H1 (cell line): ENCODE measurements at regions not wholly inside any gene's neighbourhood (a gene's known extent, or its start where the extent isn't known, plus 50 kb on each side); places are given as distances from the start of the nearest gene placed in this dataset.

Source experiments
- CTCF ChIA-PET: fragments of 300-600 bp; sonication (Branson Sonifier 250); formaldehyde crosslinking; loops from one replicate; lab custom pipeline; 2021; ENCODE audit not compliant: partially characterized antibody; lab: Charles Lee
- POLR2A ChIA-PET: fragments of 300-600 bp; sonication (Branson Sonifier 250); formaldehyde crosslinking; loops from one replicate; lab custom pipeline; 2021; ENCODE audit warnings: inconsistent platforms; ENCODE audit not compliant: partially characterized antibody; lab: Charles Lee
- DNase-seq, 2 experiments: peaks; one replicate each; pipeline versions ENCODE4 v3.0.0 to v3.0.0-alpha.2; 2010 to 2022; ENCODE audit warnings: low spot score in 2 of 2, low read depth in 1 of 2, mixed read lengths in 1 of 2
- FAIRE-seq: peaks from 2 replicates; lab custom pipeline; 2011; peaks lifted over from hg19 to GRCh38; lab: Jason Lieb, UNC
- H2AFZ ChIP-seq: 2 replicates; pipeline ENCODE4 v1.8.1; 2012; ENCODE audit warnings: low read length, inconsistent platforms
- H2AK5ac ChIP-seq: 2 replicates; pipeline ENCODE4 v1.6.1; 2013; ENCODE audit warnings: low read depth, low read length
- H2BK120ac ChIP-seq: replicated peaks from 2 replicates; pipeline ENCODE3; 2013; ENCODE audit warnings: low read depth, low read length, inconsistent platforms
- H2BK12ac ChIP-seq: 2 replicates; pipeline ENCODE4 v1.6.1; 2013; ENCODE audit warnings: low read depth, low read length
- H2BK15ac ChIP-seq: 2 replicates; pipeline ENCODE4 v1.6.1; 2013; ENCODE audit warnings: low read length
- H2BK20ac ChIP-seq: 2 replicates; pipeline ENCODE4 v1.6.1; 2013; ENCODE audit warnings: low read length
- H2BK5ac ChIP-seq: 2 replicates; pipeline ENCODE4 v1.6.1; 2013; ENCODE audit warnings: low read depth, low read length
- H3K14ac ChIP-seq: 2 replicates; pipeline ENCODE4 v1.6.1; 2013; ENCODE audit warnings: inconsistent platforms; ENCODE audit not compliant: insufficient read length
- H3K18ac ChIP-seq: 2 replicates; pipeline ENCODE4 v1.6.1; 2013; ENCODE audit warnings: low read length; ENCODE audit errors: extremely low read depth
- H3K23ac ChIP-seq: 2 replicates; pipeline ENCODE4 v1.6.1; 2013; ENCODE audit warnings: inconsistent platforms; ENCODE audit not compliant: insufficient read length
- H3K23me2 ChIP-seq: 2 replicates; pipeline ENCODE4 v1.6.1; 2013; ENCODE audit warnings: low read depth, low read length
- H3K27ac ChIP-seq: 2 replicates; pipeline ENCODE4 v1.6.1; 2011; ENCODE audit warnings: low read depth, low read length, inconsistent platforms
- H3K27me3 ChIP-seq, 4 experiments: replicated peaks in 1 of 4; 1 replicate in 1 of 4; 2 replicates in 3 of 4; pipeline versions ENCODE4 v1.6.1 to v1.8.1; 2011 to 2013; ENCODE audit warnings: low read length in 3 of 4, mild to moderate bottlenecking in 3 of 4, inconsistent platforms in 2 of 4, mixed read lengths in 2 of 4, moderate library complexity in 1 of 4; ENCODE audit not compliant: control insufficient read depth in 3 of 4, insufficient read depth in 3 of 4; ENCODE audit errors: extremely low read depth in 1 of 4
- H3K36me3 ChIP-seq, 4 experiments: 2 replicates each; pipeline versions ENCODE4 v1.6.1 to v1.8.1; 2011 to 2013; ENCODE audit warnings: mild to moderate bottlenecking in 4 of 4, low read length in 3 of 4, moderate library complexity in 2 of 4, control low read depth in 1 of 4, inconsistent platforms in 1 of 4; ENCODE audit not compliant: insufficient read depth in 4 of 4, control insufficient read depth in 2 of 4
- H3K4ac ChIP-seq: replicated peaks from 2 replicates; pipeline ENCODE3; 2013; ENCODE audit warnings: low read length, low read depth, mixed read lengths, inconsistent platforms; ENCODE audit not compliant: insufficient read length
- H3K4me1 ChIP-seq, 4 experiments: replicated peaks in 1 of 4; 1 replicate in 1 of 4; 2 replicates in 3 of 4; pipeline versions ENCODE4 v1.6.1 to v1.8.1; 2011 to 2013; ENCODE audit warnings: low read length in 3 of 4, inconsistent platforms in 2 of 4, mixed read lengths in 1 of 4; ENCODE audit not compliant: insufficient read depth in 4 of 4, control insufficient read depth in 3 of 4
- H3K4me2 ChIP-seq, 2 experiments: 2 replicates each; pipeline versions ENCODE4 v1.6.1 to v1.8.1; 2011 to 2013; ENCODE audit warnings: low read depth in 2 of 2, low read length in 2 of 2, control low read depth in 1 of 2, inconsistent platforms in 1 of 2, mild to moderate bottlenecking in 1 of 2; ENCODE audit not compliant: insufficient read depth in 1 of 2
- H3K4me3 ChIP-seq, 4 experiments: fragments of 200-600, 300-600 bp in 1 of 4; sonication (generic), shearing (Covaris generic), sonication (Bioruptor Twin) in 1 of 4; 2 replicates each; pipeline versions ENCODE4 v1.5.1 to v1.8.1; 2011 to 2016; ENCODE audit warnings: low read length in 4 of 4, low read depth in 3 of 4, control low read depth in 2 of 4, inconsistent platforms in 2 of 4, mild to moderate bottlenecking in 2 of 4, mixed read lengths in 1 of 4, moderate library complexity in 1 of 4; ENCODE audit not compliant: insufficient read depth in 2 of 4; ENCODE audit errors: extremely low read depth in 1 of 4
- H3K56ac ChIP-seq: replicated peaks from 2 replicates; pipeline ENCODE3; 2013; ENCODE audit warnings: low read depth, mild to moderate bottlenecking, mixed read lengths, low read length, inconsistent platforms; ENCODE audit not compliant: insufficient read length
- H3K79me1 ChIP-seq: 2 replicates; pipeline ENCODE4 v1.6.1; 2013; ENCODE audit warnings: low read depth, low read length, control low read depth
- H3K79me2 ChIP-seq, 2 experiments: 2 replicates each; pipeline versions ENCODE4 v1.6.1 to v1.8.1; 2012 to 2013; ENCODE audit warnings: low read length in 2 of 2, mild to moderate bottlenecking in 2 of 2, inconsistent platforms in 1 of 2; ENCODE audit not compliant: insufficient read depth in 2 of 2, control insufficient read depth in 1 of 2
- H3K9ac ChIP-seq, 4 experiments: replicated peaks in 1 of 4; 1 replicate in 1 of 4; 2 replicates in 3 of 4; pipeline versions ENCODE4 v1.6.1 to v1.8.1; 2011 to 2013; ENCODE audit warnings: low read depth in 3 of 4, low read length in 3 of 4, control low read depth in 2 of 4, mild to moderate bottlenecking in 2 of 4, moderate library complexity in 2 of 4, inconsistent platforms in 1 of 4; ENCODE audit errors: extremely low read depth in 1 of 4
- H3K9me3 ChIP-seq, 2 experiments: 2 replicates each; pipeline versions ENCODE4 v1.6.1 to v1.8.1; 2012 to 2013; ENCODE audit warnings: mild to moderate bottlenecking in 2 of 2, moderate library complexity in 2 of 2, control low read depth in 1 of 2, inconsistent platforms in 1 of 2, low read depth in 1 of 2, low read length in 1 of 2, mixed read lengths in 1 of 2; ENCODE audit not compliant: insufficient read depth in 2 of 2
- H4K20me1 ChIP-seq, 2 experiments: replicated peaks in 1 of 2; 2 replicates each; pipeline versions ENCODE3 to v1.8.1; 2011 to 2013; ENCODE audit warnings: inconsistent platforms in 2 of 2, low read length in 2 of 2, mild to moderate bottlenecking in 1 of 2; ENCODE audit not compliant: insufficient read depth in 2 of 2, control insufficient read depth in 1 of 2
- H4K5ac ChIP-seq: 2 replicates; pipeline ENCODE4 v1.6.1; 2013; ENCODE audit warnings: low read length, low read depth, mixed read lengths, inconsistent platforms; ENCODE audit not compliant: insufficient read length
- H4K8ac ChIP-seq: 2 replicates; pipeline ENCODE4 v1.8.0; 2013; ENCODE audit warnings: mild to moderate bottlenecking, moderate library complexity, low read length, inconsistent platforms; ENCODE audit not compliant: insufficient read depth; ENCODE audit errors: extremely low read depth
- H4K91ac ChIP-seq: replicated peaks from 2 replicates; pipeline ENCODE3; 2013; ENCODE audit warnings: low read length, mixed read lengths, inconsistent platforms; ENCODE audit not compliant: insufficient read length
- BRCA1 ChIP-seq: IDR thresholded peaks from 2 replicates; pipeline ENCODE4 v1.6.1; 2012; ENCODE audit warnings: low read depth, low read length, improper control_type of control experiment
- POLR2A ChIP-seq, 2 experiments: IDR thresholded peaks; 1 replicate in 1 of 2; 2 replicates in 1 of 2; pipeline ENCODE4 v1.6.1; 2011; ENCODE audit warnings: low read depth in 2 of 2, low read length in 2 of 2, mild to moderate bottlenecking in 2 of 2; ENCODE audit errors: control extremely low read depth in 1 of 2
- RFX5 ChIP-seq: IDR thresholded peaks from 2 replicates; pipeline ENCODE4 v1.6.1; 2011; ENCODE audit warnings: low read depth, low read length, improper control_type of control experiment, borderline replicate concordance
- SAP30 ChIP-seq: fragments of 300-600 bp; sonication (generic); IDR thresholded peaks from 2 replicates; pipeline ENCODE4 v1.7.1; 2012; ENCODE audit warnings: low read length, moderate library complexity, mild to moderate bottlenecking, inconsistent platforms; ENCODE audit not compliant: insufficient read depth, insufficient replicate concordance
- SIRT6 ChIP-seq: IDR thresholded peaks from one replicate; pipeline ENCODE4 v1.7.1; 2012; ENCODE audit warnings: low read length, inconsistent platforms
- SUZ12 ChIP-seq: fragments of 200-600 bp; sonication (generic); IDR thresholded peaks from 2 replicates; pipeline ENCODE4 v1.6.1; 2012; ENCODE audit warnings: mild to moderate bottlenecking, inconsistent platforms, low read length, moderate library complexity, mixed read lengths
- TAF1 ChIP-seq: IDR thresholded peaks from 2 replicates; pipeline ENCODE4 v1.6.1; 2011; ENCODE audit warnings: mild to moderate bottlenecking, low read depth, low read length
- ZNF274 ChIP-seq: IDR thresholded peaks from 2 replicates; pipeline ENCODE4 v1.7.0; 2012; ENCODE audit warnings: low read length, borderline replicate concordance; ENCODE audit errors: extremely low read depth
- WGBS, 2 experiments: shearing (Covaris generic) in 1 of 2; methylation state at CpG; one replicate each; pipeline versions ENCODE4 v1.1.6 to v1.1.7; 2013 to 2015; ENCODE audit warnings: low lambda C conversion rate in 2 of 2, mixed read lengths in 2 of 2, inconsistent platforms in 1 of 2, low coverage in 1 of 2, missing lambda C conversion rate in 1 of 2; ENCODE audit not compliant: insufficient replicate concordance in 2 of 2, insufficient coverage in 1 of 2, insufficient read length in 1 of 2; ENCODE audit errors: extremely low coverage in 1 of 2, missing lambda C conversion rate in 1 of 2; 5-methylcytosine and 5-hydroxymethylcytosine counted together
- TF ChIP-seq, protein P1 (sequence below): IDR thresholded peaks from 2 replicates; pipeline ENCODE4 v1.6.1; 2012; ENCODE audit warnings: inconsistent platforms
- TF ChIP-seq, protein P2 (sequence below): IDR thresholded peaks from 2 replicates; pipeline ENCODE4 v1.6.1; 2012; ENCODE audit warnings: inconsistent platforms

DNA sequence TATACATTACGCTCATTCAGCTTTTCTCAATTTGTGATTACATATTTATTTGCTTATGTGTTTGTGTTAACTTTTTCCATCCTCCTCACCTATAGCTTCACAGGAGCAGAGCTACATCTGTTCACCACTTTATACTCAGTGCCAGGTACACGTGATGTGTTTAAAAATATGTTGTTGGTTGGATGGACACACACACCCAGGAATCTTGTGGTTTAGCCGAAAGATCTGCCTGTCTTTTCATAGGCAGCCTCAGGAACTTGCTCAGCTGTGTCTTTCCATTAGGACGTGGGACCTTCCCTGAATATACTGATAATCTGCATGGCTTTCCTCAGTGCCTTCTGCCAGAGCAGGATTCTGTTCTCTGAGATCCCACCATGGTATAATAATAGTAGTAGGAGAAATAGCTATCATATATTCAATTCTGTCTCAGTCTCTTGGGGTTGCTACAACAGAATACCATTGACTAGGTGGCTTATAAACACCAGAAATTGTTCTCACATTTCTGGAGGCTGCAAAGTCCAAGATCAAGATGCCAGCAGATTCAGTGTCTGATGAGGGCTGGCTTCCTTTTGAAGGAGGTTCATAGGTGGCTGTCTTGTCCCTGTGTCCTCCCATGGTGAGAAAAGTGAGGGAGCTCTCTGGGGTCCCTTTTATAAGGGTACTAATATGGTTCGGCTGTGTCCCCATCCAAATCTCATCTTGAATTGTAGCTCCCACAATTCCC, 50.0 kb upstream of the SOD3 start:
- Histone ChIP-seq H3K4me3 (no peak overlapping the region), H3K14ac (no peak overlapping the region), H3K4ac (no peak overlapping the region), H3K79me2 (no peaks in the 10 kb centered on the region), H2AFZ (no peak overlapping the region), H4K8ac (no peak overlapping the region), H3K23me2 (no peaks in the 10 kb centered on the region), H3K36me3 (no peaks in the 10 kb centered on the region), H3K9ac (no peak overlapping the region), H4K20me1 (no peaks in the 10 kb centered on the region), H3K4me2 (no peak overlapping the region), H4K91ac (no peak overlapping the region), H3K23ac (no peak overlapping the region), H2BK5ac (no peak overlapping the region), H3K4me1 (peaks cover 0 to 4% (median 0%) of the 10 kb centered on the region in 4 experiments; a peak in 2 of 7 replicates), H3K9me3 (no peaks in the 10 kb centered on the region), H4K5ac (no peak overlapping the region), H2BK120ac (no peak overlapping the region), H2AK5ac (no peak overlapping the region), H3K27ac (no peak overlapping the region), H2BK12ac (no peak overlapping the region), H3K79me1 (no peaks in the 10 kb centered on the region), H2BK20ac (no peak overlapping the region), H3K56ac (no peak overlapping the region), H3K27me3 (no peaks in the 10 kb centered on the region), H2BK15ac (no peak overlapping the region), H3K18ac (no peak overlapping the region)
- FAIRE-seq (no peak), DNase-seq (no peak)
- CTCF ChIA-PET: interaction anchor here (1.0 to 2.7 kb wide), 5 partner anchors 10 to 48 kb away, joined by 3 to 10 read pairs (median 4); no protein-coding TSS in a partner anchor
- WGBS, 2 experiments: 89% methylated on average over 5 of the region's 5 CpGs; no CpG with 5 or more reads in 1 of the 2 experiments
- POLR2A ChIA-PET: no interaction called here
- TF ChIP-seq BRCA1 (no peak), RFX5 (no peak), TAF1 (no peak), SIRT6 (no peak), POLR2A (IDR thresholded peaks at IDR 0.05; ENCODE audit: control extremely low read depth in 1 of 2, low read depth in 2 of 2, low read length in 2 of 2) (no peak), SAP30 (no peak), ZNF274 (no peak), SUZ12 (no peak)
- TF ChIP-seq, protein P1, sequence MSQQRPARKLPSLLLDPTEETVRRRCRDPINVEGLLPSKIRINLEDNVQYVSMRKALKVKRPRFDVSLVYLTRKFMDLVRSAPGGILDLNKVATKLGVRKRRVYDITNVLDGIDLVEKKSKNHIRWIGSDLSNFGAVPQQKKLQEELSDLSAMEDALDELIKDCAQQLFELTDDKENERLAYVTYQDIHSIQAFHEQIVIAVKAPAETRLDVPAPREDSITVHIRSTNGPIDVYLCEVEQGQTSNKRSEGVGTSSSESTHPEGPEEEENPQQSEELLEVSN: no peak
- TF ChIP-seq, protein P2, sequence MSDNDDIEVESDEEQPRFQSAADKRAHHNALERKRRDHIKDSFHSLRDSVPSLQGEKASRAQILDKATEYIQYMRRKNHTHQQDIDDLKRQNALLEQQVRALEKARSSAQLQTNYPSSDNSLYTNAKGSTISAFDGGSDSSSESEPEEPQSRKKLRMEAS: no peak
